GM12874 (cell line): ENCODE measurements at regions not wholly inside any gene's neighbourhood (a gene's known extent, or its start where the extent isn't known, plus 50 kb on each side); places are given as distances from the start of the nearest gene placed in this dataset.

Experiments used
- TF ChIP-seq, protein P1 (sequence below): IDR thresholded peaks from 2 replicates; pipeline ENCODE4 v1.5.1; 2011; ENCODE audit warnings: low read depth, mild to moderate bottlenecking, control low read depth, low read length, moderate library complexity; ENCODE audit not compliant: insufficient read depth

DNA sequence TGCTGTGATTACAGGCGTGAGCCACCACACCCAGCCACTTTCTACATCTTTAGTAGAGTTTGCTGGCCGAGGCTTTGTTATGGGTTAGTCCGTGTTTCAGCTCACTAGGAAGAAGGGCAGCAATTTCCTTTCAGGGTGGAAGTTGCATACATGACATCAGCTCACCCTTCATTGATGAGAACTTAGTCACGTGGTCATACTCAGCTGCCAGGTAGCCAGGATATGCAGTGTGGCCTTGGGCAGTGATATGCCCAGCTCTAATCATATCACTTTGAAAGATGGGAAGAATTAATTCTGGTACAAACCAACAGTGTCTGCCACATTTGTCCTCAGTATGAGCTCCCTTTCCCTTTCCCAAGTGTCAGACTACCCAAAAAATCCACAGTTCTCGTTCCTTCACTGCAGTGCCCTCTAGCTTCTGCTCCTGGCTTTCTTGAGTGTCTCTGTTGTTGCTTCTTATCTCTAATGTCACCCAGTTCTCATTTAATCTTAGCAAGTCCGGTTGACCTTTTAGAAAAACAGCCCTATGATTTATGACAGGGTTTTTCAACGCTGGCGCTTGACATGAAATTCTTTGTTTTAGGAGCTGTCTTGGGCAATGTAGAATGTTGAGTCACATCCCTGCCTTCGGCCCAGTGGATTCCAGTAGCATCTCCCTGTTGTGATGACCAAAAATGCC is 108.7 kb upstream of the ITGB1 start:
- TF ChIP-seq, protein P1, sequence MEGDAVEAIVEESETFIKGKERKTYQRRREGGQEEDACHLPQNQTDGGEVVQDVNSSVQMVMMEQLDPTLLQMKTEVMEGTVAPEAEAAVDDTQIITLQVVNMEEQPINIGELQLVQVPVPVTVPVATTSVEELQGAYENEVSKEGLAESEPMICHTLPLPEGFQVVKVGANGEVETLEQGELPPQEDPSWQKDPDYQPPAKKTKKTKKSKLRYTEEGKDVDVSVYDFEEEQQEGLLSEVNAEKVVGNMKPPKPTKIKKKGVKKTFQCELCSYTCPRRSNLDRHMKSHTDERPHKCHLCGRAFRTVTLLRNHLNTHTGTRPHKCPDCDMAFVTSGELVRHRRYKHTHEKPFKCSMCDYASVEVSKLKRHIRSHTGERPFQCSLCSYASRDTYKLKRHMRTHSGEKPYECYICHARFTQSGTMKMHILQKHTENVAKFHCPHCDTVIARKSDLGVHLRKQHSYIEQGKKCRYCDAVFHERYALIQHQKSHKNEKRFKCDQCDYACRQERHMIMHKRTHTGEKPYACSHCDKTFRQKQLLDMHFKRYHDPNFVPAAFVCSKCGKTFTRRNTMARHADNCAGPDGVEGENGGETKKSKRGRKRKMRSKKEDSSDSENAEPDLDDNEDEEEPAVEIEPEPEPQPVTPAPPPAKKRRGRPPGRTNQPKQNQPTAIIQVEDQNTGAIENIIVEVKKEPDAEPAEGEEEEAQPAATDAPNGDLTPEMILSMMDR = no peak

DNA sequence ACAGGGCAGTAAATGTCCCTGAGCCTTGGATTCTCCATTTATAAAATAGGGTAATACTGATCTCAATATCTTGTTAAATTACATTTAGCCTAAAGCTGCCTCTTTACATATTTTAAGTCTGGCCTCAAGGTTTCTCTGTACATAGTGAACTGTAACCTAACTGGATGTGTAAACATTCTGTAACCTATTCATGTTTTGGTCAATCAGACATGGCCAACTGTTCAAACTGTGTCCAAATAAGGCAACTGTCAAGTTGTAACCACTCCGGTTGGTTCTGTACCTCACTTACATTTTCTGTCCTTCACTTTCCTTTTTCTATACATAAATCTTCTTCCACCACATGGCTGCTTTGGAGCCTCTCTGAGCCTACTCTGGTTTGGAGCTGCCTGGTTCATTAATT is 107.1 kb upstream of the ITGB1 start:
- TF ChIP-seq, protein P1 = no peak

DNA sequence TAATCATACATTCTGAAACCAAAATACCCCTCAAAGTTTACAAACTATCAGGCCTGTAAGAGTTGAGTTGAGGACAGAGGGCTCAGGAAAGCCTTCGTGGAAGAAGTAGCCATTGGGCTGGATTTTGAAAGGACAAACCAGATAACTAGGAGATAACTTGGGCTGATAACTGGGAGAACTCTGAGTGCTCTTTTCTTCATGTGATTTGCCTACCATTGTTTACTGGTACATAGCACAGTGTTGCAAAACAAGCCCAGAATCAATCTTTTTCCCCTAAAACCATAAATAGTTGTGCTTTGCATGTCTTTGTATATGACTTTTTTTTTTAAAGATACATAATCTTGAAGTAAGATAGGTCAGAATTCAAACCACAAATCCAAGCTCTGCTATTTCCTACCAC is 106.7 kb upstream of the ITGB1 start:
- TF ChIP-seq, protein P1 = no peak

DNA sequence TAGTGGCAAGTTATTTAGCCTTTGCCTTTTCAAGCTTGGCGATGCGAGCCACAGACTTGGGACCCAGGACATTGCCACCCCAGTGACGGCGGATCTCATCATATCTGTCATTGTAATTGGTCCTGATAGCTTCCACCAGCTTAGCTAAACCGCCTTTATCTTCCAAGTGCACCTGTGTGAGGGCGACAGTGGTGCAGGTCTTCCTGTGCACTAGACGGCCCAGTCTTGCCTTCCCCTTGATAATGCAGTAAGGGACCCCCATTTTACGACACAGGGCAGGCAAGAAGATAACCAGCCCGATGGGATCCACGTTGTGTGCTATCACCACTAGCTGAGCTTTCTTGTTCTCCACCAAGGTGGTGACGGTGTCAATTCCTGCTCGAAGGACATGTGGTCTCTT is 99.6 kb upstream of the ITGB1 start:
- TF ChIP-seq, protein P1 = no peak

DNA sequence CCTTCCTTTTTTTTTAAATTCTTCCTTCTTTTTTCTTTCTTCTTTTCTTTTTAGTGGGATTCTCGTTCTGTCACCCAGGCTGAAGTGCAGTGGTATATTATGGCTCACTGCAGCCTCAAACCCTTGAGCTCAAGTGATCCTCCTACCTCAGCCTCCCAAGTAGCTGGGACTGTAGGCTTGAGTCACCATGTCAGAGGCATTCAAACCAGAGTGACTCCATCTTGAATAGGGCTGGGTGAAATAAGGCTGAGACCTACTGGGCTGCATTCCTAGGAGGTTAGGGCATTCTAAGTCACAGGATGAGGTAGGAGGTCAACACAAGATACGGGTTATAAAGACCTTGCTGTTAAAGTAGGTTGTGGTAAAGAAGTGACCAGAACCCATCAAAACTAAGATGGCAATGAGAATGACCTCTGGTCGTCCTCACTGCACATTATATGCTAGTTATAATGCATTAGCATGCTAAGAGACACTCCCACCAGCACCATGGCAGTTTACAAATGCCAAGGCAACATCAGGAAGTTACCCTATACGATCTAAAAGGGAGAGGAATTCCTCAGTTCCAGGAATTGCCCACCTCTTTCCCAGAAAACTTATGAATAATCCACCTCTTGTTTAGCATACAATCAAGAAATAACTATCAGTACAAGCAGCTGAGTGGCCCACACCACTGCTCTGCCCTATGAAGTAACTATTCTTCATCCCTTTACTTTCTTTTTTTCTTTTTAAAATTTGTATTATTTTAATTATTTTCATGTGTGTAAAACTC is 99.0 kb upstream of the ITGB1 start:
- TF ChIP-seq, protein P1 = no peak

DNA sequence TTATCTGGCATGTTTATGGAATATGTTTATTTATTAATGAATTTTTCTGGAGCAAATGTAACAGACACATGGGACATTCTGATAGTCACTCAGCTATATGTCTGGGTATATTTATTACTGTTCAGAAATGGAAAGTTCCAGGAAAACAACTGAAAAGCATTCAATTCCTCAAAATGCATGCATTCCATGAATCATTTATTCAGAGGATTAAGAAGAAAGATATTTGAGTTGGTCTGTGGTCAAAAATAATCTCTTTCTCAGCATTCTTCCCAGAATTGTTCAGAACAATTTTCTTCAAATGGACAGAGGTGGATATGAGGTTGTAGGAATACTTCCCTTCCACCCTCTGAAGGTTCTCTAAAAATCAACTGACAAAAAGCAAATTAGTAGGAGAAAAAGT is 97.6 kb upstream of the ITGB1 start:
- TF ChIP-seq, protein P1 = no peak

DNA sequence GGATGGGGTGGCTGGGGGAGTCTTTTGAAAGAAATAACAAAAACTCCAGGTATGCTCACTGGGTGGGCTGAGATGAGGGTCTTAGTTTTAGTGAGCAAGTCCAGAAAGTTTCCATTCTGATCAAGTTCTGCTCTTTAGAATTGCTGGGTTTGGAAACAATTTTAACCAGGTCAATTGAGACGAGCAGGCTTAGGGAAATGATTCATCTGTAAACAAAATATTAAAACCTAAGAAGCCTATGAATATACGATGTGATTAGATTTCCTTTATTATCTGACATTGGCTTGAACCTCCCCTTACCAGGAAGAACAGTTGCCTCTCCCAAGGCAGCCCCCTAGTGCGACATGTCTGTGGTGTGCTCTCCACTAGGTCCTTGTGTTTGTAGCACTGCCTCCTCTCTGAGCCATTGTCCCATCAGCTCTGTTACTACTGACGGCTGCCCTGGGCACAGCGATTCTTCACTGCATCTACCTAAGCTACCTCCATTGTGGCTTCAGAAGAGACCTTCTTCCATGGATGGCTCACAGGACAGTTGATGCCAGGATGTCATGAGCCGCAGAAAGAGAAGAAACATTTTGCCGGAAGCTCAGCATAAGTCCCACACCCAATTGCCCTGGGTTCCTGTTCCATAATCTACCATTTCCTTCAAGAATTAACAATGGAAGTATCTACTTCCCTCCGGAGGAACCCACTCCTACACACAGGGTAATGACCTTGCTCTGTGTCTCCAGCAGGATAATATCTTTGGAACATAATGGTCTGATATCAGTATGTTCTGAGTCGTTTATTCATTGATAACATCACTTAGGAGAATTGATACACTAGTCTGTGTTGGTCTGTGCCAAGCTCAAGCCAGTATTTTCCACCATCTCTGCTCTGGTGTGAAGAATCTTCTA is 95.1 kb upstream of the ITGB1 start:
- TF ChIP-seq, protein P1 = no peak
